Activated CD4-positive, alpha-beta T cell treated with anti-CD3 and anti-CD28 coated beads, Interleukin-2, amount 50 U/mL, for 16 hours (primary cell): ENCODE measurements at regions not wholly inside any gene's neighbourhood (a gene's known extent, or its start where the extent isn't known, plus 50 kb on each side); places are given as distances from the start of the nearest gene placed in this dataset.
A peak's percentile ranks its signal among the peaks of the same experiment; 100 is the strongest.
"Not testable (repeated sequence)": the region's sequence is repeated elsewhere in the genome, so short reads cannot be mapped to it uniquely, and the experiment has no call there.

Experiments
- DNase-seq: peaks from one replicate; pipeline ENCODE4 v3.0.0-alpha.2; 2020

- no peak for DNase-seq
These were observed 283.6 kb upstream of the PRDM9 start for GRCh38 chr5:23223846-23224245.

GRCh38 chr5:23221831-23222230, 285.6 kb upstream of the PRDM9 start:
- DNase-seq: no peak

GRCh38 chr5:23217159-23217558, 290.2 kb upstream of the PRDM9 start:
- no peak for DNase-seq

GRCh38 chr5:23216345-23216744, 291.1 kb upstream of the PRDM9 start:
- no peak for DNase-seq

GRCh38 chr5:23208959-23209431, 298.4 kb upstream of the PRDM9 start:
- DNase-seq: peak; percentile 48

GRCh38 chr5:23204111-23204510, 303.3 kb upstream of the PRDM9 start:
- no peak for DNase-seq

- DNase-seq: no peak
These were observed 316.7 kb upstream of the CDH12 start for GRCh38 chr5:23169660-23170416.

GRCh38 chr5:23164971-23165370, 311.8 kb upstream of the CDH12 start:
- DNase-seq: no peak

GRCh38 chr5:23158179-23158578, 305.0 kb upstream of the CDH12 start:
- DNase-seq: no peak

GRCh38 chr5:23157716-23158115, 304.6 kb upstream of the CDH12 start:
- DNase-seq: no peak

- no peak for DNase-seq
These were observed 304.0 kb upstream of the CDH12 start for GRCh38 chr5:23157169-23157568.

- no peak for DNase-seq
These were observed 294.5 kb upstream of the CDH12 start for GRCh38 chr5:23147625-23148024.

- DNase-seq: no peak
These were observed 293.0 kb upstream of the CDH12 start for GRCh38 chr5:23146183-23146582.

GRCh38 chr5:23139338-23140171, 286.4 kb upstream of the CDH12 start:
- DNase-seq: peak; percentile 10

- DNase-seq: no peak
These were observed 283.8 kb upstream of the CDH12 start for GRCh38 chr5:23136958-23137357.

GRCh38 chr5:23132231-23132630, 279.1 kb upstream of the CDH12 start:
- DNase-seq: no peak

- no peak for DNase-seq
These were observed 259.1 kb upstream of the CDH12 start for GRCh38 chr5:23112237-23112636.

GRCh38 chr5:23105021-23105420, 251.9 kb upstream of the CDH12 start:
- no peak for DNase-seq

- DNase-seq: no peak
These were observed 250.4 kb upstream of the CDH12 start for GRCh38 chr5:23103566-23103965.

- not testable (repeated sequence) for DNase-seq
These were observed 242.3 kb upstream of the CDH12 start for GRCh38 chr5:23095418-23095817.

- DNase-seq: no peak
These were observed 236.1 kb upstream of the CDH12 start for GRCh38 chr5:23089286-23089685.

GRCh38 chr5:23084815-23085214, 231.7 kb upstream of the CDH12 start:
- no peak for DNase-seq

GRCh38 chr5:23072179-23072578, 219.0 kb upstream of the CDH12 start:
- DNase-seq: no peak

- DNase-seq: no peak
These were observed 218.5 kb upstream of the CDH12 start for GRCh38 chr5:23071682-23072081.
